ENCODE measurements at regions not wholly inside any gene's neighbourhood (a gene's known extent, or its start where the extent isn't known, plus 50 kb on each side); places are given as distances from the start of the nearest gene placed in this dataset.

GRCh38 chr1:119235120-119235519 lies 94.7 kb upstream of the WARS2 start:
- no peak overlapping the region for H3K27ac ChIP-seq (ENCODE audit: low read length)
- no TSS peak for BruUV-seq (replicated peaks)
- CTCF ChIA-PET, result no interaction called here
- DNase-seq (ENCODE audit: low read depth, low spot score), result no peak
- ATAC-seq, result no peak
- no peak overlapping the region for H3K4me3 ChIP-seq (ENCODE audit: low read depth in 2 of 2, low read length in 2 of 2)
- no peaks in the 10 kb centered on the region for H3K27me3 ChIP-seq (ENCODE audit: control insufficient read depth, insufficient read depth, low read length)
- no peaks in the 10 kb centered on the region for H3K36me3 ChIP-seq (ENCODE audit: control insufficient read depth, insufficient read depth, low read length)
- in situ Hi-C loops (cut with HindIII; ENCODE audit: low pct_unique_long_range_greater_than_20kb, low sequenced_read_pairs), result no loop called here
- H3K4me1 ChIP-seq (ENCODE audit: control insufficient read depth, insufficient read depth, low read length), result no peaks in the 10 kb centered on the region
- no peaks in the 10 kb centered on the region for H3K9me3 ChIP-seq (ENCODE audit: control insufficient read depth, insufficient read depth, low read depth, low read length)
- TF ChIP-seq SIN3A (IDR thresholded peaks at IDR 0.05; ENCODE audit: borderline replicate concordance, insufficient read depth, low read depth, low read length) (no peak), TCF7L2 (IDR thresholded peaks at IDR 0.05; ENCODE audit: low read depth, low read length) (no peak), POLR2AphosphoS5 (IDR thresholded peaks at IDR 0.05; ENCODE audit: low read depth, low read length) (no peak), CTCF (IDR thresholded peaks at IDR 0.05) (no peak), REST (IDR thresholded peaks at IDR 0.05; ENCODE audit: insufficient read depth in 1 of 2, low read depth in 2 of 2, low read length in 1 of 2) (no peak)
- POLR2A ChIA-PET, result no interaction called here
- intact Hi-C loops (cut with micrococcal nuclease; ENCODE audit: unreplicated experiment), result no loop called here

- ATAC-seq, result no peak
- CTCF ChIA-PET, result no interaction called here
- in situ Hi-C loops (cut with HindIII; ENCODE audit: low pct_unique_long_range_greater_than_20kb, low sequenced_read_pairs), result no loop called here
Observed at GRCh38 chr1:119245881-119246280, 105.4 kb upstream of the WARS2 start.

More at GRCh38 chr1:119245881-119246280, 105.4 kb upstream of the WARS2 start:
- no peaks in the 10 kb centered on the region for H3K36me3 ChIP-seq (ENCODE audit: control insufficient read depth, insufficient read depth, low read length)
- no peaks in the 10 kb centered on the region for H3K9me3 ChIP-seq (ENCODE audit: control insufficient read depth, insufficient read depth, low read depth, low read length)
- BruUV-seq (replicated peaks), result no TSS peak
- H3K27me3 ChIP-seq (ENCODE audit: control insufficient read depth, insufficient read depth, low read length), result no peaks in the 10 kb centered on the region
- DNase-seq (ENCODE audit: low read depth, low spot score), result no peak
- no peak overlapping the region for H3K27ac ChIP-seq (ENCODE audit: low read length)
- POLR2A ChIA-PET, result no interaction called here
- no peaks in the 10 kb centered on the region for H3K4me1 ChIP-seq (ENCODE audit: control insufficient read depth, insufficient read depth, low read length)
- TF ChIP-seq SIN3A (IDR thresholded peaks at IDR 0.05; ENCODE audit: borderline replicate concordance, insufficient read depth, low read depth, low read length) (no peak), REST (IDR thresholded peaks at IDR 0.05; ENCODE audit: insufficient read depth in 1 of 2, low read depth in 2 of 2, low read length in 1 of 2) (no peak), CTCF (IDR thresholded peaks at IDR 0.05) (no peak), POLR2AphosphoS5 (IDR thresholded peaks at IDR 0.05; ENCODE audit: low read depth, low read length) (no peak), TCF7L2 (IDR thresholded peaks at IDR 0.05; ENCODE audit: low read depth, low read length) (no peak)
- no peak overlapping the region for H3K4me3 ChIP-seq (ENCODE audit: low read depth in 2 of 2, low read length in 2 of 2)
- intact Hi-C loops (cut with micrococcal nuclease; ENCODE audit: unreplicated experiment), result no loop called here

Data from Panc1 (cell line).